ENCODE measurements at regions not wholly inside any gene's neighbourhood (a gene's known extent, or its start where the extent isn't known, plus 50 kb on each side); places are given as distances from the start of the nearest gene placed in this dataset.

DNA sequence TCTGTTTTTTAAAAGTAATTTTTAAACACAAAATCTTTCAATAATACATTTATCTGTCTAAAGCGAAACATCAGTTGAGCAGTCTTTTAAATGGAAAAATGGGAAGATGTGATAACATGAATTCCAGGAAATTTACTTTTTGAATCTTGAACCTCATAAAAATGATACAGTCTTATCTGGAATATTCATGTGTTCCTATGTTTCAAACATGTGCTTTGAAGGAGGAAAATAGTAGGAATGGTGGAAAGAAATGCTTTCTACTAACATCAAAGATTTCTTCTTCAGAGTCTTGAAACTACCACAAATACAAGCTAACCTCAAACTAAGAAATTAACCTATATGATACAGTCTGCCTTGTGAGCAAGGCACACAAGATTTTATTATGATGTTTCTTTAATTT is 317.5 kb upstream of the SEMA3A start:
- ATAC-seq (no peak), DNase-seq (ENCODE audit: low read depth, low spot score) (no peak)
- Histone ChIP-seq H3K9me2 (ENCODE audit: insufficient read depth) (no peaks in the 10 kb centered on the region), H3K27me3 (ENCODE audit: insufficient read depth, low read length) (no peaks in the 10 kb centered on the region), H3K9ac (ENCODE audit: low read length) (no peak overlapping the region), H3K36me3 (ENCODE audit: control insufficient read depth in 1 of 2, insufficient read depth in 2 of 2, low read length in 2 of 2) (no peaks in the 10 kb centered on the region), H2AFZ (ENCODE audit: low read depth, low read length, poor library complexity, severe bottlenecking) (no peak overlapping the region), H4K20me1 (ENCODE audit: insufficient read depth) (no peaks in the 10 kb centered on the region), H3K4me3 (replicated peaks in 1 of 2; ENCODE audit: low read depth in 1 of 2, low read length in 2 of 2) (no peak overlapping the region), H3K79me2 (ENCODE audit: insufficient read depth, low read length) (no peaks in the 10 kb centered on the region), H3K27ac (ENCODE audit: low read depth, low read length) (no peak overlapping the region), H3K4me1 (ENCODE audit: control insufficient read depth in 1 of 2, insufficient read depth in 2 of 2, low read length in 2 of 2) (no peaks in the 10 kb centered on the region), H3K4me2 (ENCODE audit: low read length) (no peak overlapping the region), H3K9me3 (ENCODE audit: control insufficient read depth in 1 of 2, insufficient read depth in 1 of 2, low read depth in 1 of 2, low read length in 2 of 2) (no peaks in the 10 kb centered on the region)
- TF ChIP-seq EZH2phosphoT487 (IDR thresholded peaks at IDR 0.05; ENCODE audit: borderline replicate concordance) (no peak), ELF1 (IDR thresholded peaks at IDR 0.05; ENCODE audit: borderline replicate concordance, low read depth) (no peak), SIN3A (IDR thresholded peaks at IDR 0.05; ENCODE audit: low read depth) (no peak), CBX3 (IDR thresholded peaks at IDR 0.05; ENCODE audit: low read depth) (no peak), SP1 (IDR thresholded peaks at IDR 0.05; ENCODE audit: low read depth) (no peak), YY1 (IDR thresholded peaks at IDR 0.05; ENCODE audit: extremely low read depth, insufficient replicate concordance, low read depth, low read length) (no peak), CEBPB (IDR thresholded peaks at IDR 0.05; ENCODE audit: low read depth) (no peak), ZNF274 (IDR thresholded peaks at IDR 0.05; ENCODE audit: low read depth, low read length) (no peak), MAX (IDR thresholded peaks at IDR 0.05) (no peak), SRF (IDR thresholded peaks at IDR 0.05; ENCODE audit: low read depth) (no peak), FOSL1 (IDR thresholded peaks at IDR 0.05; ENCODE audit: low read depth) (no peak), RAD21 (IDR thresholded peaks at IDR 0.05; ENCODE audit: low read depth) (no peak), CTCF (IDR thresholded peaks at IDR 0.05 in 2 of 3, conservative IDR thresholded peaks at IDR 0.05 in 1 of 3; ENCODE audit: borderline replicate concordance in 1 of 3, insufficient read depth in 1 of 3, low read depth in 2 of 3, low read length in 2 of 3) (no peak), POLR2A (IDR thresholded peaks at IDR 0.05; ENCODE audit: borderline replicate concordance, extremely low read depth, insufficient read depth, insufficient read length) (no peak), POLR2AphosphoS5 (IDR thresholded peaks at IDR 0.05; ENCODE audit: low read depth, low read length) (no peak), REST (IDR thresholded peaks at IDR 0.05; ENCODE audit: low read depth) (no peak)
- TF ChIP-seq, protein P1, sequence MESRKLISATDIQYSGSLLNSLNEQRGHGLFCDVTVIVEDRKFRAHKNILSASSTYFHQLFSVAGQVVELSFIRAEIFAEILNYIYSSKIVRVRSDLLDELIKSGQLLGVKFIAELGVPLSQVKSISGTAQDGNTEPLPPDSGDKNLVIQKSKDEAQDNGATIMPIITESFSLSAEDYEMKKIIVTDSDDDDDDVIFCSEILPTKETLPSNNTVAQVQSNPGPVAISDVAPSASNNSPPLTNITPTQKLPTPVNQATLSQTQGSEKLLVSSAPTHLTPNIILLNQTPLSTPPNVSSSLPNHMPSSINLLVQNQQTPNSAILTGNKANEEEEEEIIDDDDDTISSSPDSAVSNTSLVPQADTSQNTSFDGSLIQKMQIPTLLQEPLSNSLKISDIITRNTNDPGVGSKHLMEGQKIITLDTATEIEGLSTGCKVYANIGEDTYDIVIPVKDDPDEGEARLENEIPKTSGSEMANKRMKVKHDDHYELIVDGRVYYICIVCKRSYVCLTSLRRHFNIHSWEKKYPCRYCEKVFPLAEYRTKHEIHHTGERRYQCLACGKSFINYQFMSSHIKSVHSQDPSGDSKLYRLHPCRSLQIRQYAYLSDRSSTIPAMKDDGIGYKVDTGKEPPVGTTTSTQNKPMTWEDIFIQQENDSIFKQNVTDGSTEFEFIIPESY (IDR thresholded peaks at IDR 0.05; ENCODE audit: extremely low read depth, insufficient replicate concordance, low read length) = no peak
- intact Hi-C loops (cut with micrococcal nuclease) = no loop called here
- POLR2A ChIA-PET = no interaction called here
- CTCF ChIA-PET = no interaction called here
- RAD21 ChIA-PET (ENCODE audit: low non-redundant PET in 1 of 2, low total read pairs in 2 of 2, uncharacterized antibody in 2 of 2, unreplicated experiment in 2 of 2) = no interaction called here
- BruUV-seq (replicated peaks) = no TSS peak

All from HCT116 (cell line).